Osteoblast (primary cell): ENCODE measurements at regions not wholly inside any gene's neighbourhood (a gene's known extent, or its start where the extent isn't known, plus 50 kb on each side); places are given as distances from the start of the nearest gene placed in this dataset.

Experiments used
- DNase-seq: peaks from one replicate; pipeline ENCODE4 v3.0.0; 2011; ENCODE audit warnings: low spot score, mixed read lengths; ENCODE audit not compliant: insufficient read length; ENCODE audit errors: missing footprints
- H2AFZ ChIP-seq: 2 replicates; pipeline ENCODE4 v1.6.0; 2011; ENCODE audit warnings: mild to moderate bottlenecking, low read length
- H3K27ac ChIP-seq: 2 replicates; pipeline ENCODE4 v1.5.1; 2011; ENCODE audit warnings: mild to moderate bottlenecking, low read depth, low read length, moderate library complexity
- H3K27me3 ChIP-seq: 2 replicates; pipeline ENCODE4 v1.6.0; 2012; ENCODE audit warnings: mild to moderate bottlenecking, control low read depth, inconsistent platforms, low read length, moderate library complexity; ENCODE audit not compliant: insufficient read depth
- H3K36me3 ChIP-seq: 2 replicates; pipeline ENCODE4 v1.5.1; 2011; ENCODE audit warnings: mild to moderate bottlenecking, low read length, control low read depth, moderate library complexity; ENCODE audit not compliant: insufficient read depth
- H3K4me1 ChIP-seq: 2 replicates; pipeline ENCODE4 v1.5.1; 2011; ENCODE audit warnings: mild to moderate bottlenecking, low read length, control low read depth, moderate library complexity; ENCODE audit not compliant: insufficient read depth
- H3K4me2 ChIP-seq: 2 replicates; pipeline ENCODE4 v1.6.0; 2011; ENCODE audit warnings: mild to moderate bottlenecking, low read length; ENCODE audit not compliant: insufficient read depth
- H3K4me3 ChIP-seq: fragments of 200-600 bp; sonication (generic); 3 replicates; pipeline ENCODE4 v1.5.1; 2012; ENCODE audit warnings: mild to moderate bottlenecking, low read length, inconsistent platforms; ENCODE audit not compliant: insufficient read depth
- H3K79me2 ChIP-seq: 2 replicates; pipeline ENCODE4 v1.6.0; 2012; ENCODE audit warnings: mild to moderate bottlenecking, low read length, control low read depth, inconsistent platforms; ENCODE audit not compliant: insufficient read depth
- H3K9me3 ChIP-seq: 2 replicates; pipeline ENCODE4 v1.5.1; 2011; ENCODE audit warnings: low read depth, low read length, control low read depth
- H4K20me1 ChIP-seq: 2 replicates; pipeline ENCODE4 v1.6.0; 2012; ENCODE audit warnings: mild to moderate bottlenecking, low read length, control low read depth; ENCODE audit not compliant: insufficient read depth
- TF ChIP-seq, protein P1 (sequence below): IDR thresholded peaks from 2 replicates; pipeline ENCODE4 v1.5.1; 2011; ENCODE audit warnings: mild to moderate bottlenecking, low read depth, low read length, moderate library complexity; ENCODE audit errors: extremely low read depth

DNA sequence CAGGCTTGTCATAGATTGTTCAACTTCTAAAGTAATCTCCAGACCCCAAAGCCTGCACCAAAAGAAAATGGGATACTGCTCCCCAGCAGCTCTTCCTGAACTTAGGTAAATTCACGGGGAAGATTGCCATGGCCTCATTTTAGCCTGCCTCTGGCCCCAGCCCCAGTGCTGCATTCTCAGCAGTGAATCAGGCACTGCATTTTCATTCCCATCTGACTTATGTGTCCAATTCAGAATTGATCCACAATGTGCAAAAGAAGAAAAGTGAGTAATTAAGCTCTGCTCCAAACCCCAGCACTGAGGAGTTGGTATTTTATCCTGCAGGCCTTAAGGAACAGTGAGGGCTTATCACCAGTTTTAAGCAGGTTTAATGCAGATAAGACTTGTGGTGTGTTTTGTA is 176.4 kb downstream of the KCTD12 start:
- H3K9me3 ChIP-seq = no peaks in the 10 kb centered on the region
- peaks cover 36% of the 10 kb centered on the region for H3K4me1 ChIP-seq
- no peaks in the 10 kb centered on the region for H3K27me3 ChIP-seq
- no peak overlapping the region for H2AFZ ChIP-seq
- H3K36me3 ChIP-seq = no peaks in the 10 kb centered on the region
- H4K20me1 ChIP-seq = no peaks in the 10 kb centered on the region
- H3K4me3 ChIP-seq = no peak overlapping the region
- H3K4me2 ChIP-seq = no peak overlapping the region
- H3K27ac ChIP-seq = no peak overlapping the region
- no peak for DNase-seq
- TF ChIP-seq, protein P1, sequence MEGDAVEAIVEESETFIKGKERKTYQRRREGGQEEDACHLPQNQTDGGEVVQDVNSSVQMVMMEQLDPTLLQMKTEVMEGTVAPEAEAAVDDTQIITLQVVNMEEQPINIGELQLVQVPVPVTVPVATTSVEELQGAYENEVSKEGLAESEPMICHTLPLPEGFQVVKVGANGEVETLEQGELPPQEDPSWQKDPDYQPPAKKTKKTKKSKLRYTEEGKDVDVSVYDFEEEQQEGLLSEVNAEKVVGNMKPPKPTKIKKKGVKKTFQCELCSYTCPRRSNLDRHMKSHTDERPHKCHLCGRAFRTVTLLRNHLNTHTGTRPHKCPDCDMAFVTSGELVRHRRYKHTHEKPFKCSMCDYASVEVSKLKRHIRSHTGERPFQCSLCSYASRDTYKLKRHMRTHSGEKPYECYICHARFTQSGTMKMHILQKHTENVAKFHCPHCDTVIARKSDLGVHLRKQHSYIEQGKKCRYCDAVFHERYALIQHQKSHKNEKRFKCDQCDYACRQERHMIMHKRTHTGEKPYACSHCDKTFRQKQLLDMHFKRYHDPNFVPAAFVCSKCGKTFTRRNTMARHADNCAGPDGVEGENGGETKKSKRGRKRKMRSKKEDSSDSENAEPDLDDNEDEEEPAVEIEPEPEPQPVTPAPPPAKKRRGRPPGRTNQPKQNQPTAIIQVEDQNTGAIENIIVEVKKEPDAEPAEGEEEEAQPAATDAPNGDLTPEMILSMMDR = no peak
- H3K79me2 ChIP-seq = no peaks in the 10 kb centered on the region

DNA sequence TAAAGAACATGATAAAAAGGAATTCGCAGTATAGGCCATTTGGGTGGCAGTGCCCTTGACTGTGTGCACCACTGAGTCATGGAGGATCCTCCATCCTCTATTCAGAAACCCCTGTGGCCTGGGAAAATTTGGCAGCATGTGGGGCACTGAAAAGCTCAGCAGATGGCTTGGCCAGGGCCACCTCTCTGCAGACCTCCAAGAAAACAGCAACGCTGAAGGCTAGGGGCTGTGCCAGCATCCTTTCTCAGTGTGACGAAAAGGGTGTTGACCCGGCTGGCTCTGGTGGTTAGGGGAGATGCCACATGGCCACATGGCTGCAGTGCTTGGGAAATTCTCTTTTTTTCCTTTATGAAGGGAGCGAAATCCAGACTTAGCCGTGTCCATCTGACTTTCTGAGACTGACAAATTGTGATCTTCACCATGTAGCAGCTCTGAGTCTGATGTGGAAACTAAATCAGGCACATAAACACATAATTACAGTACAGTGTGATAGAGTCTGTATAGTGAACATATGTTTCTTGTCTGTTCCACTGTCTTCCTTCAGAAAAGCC is 178.0 kb downstream of the KCTD12 start:
- no peak for DNase-seq
- TF ChIP-seq, protein P1 = no peak
- H3K4me1 ChIP-seq = peaks cover 36% of the 10 kb centered on the region

DNA sequence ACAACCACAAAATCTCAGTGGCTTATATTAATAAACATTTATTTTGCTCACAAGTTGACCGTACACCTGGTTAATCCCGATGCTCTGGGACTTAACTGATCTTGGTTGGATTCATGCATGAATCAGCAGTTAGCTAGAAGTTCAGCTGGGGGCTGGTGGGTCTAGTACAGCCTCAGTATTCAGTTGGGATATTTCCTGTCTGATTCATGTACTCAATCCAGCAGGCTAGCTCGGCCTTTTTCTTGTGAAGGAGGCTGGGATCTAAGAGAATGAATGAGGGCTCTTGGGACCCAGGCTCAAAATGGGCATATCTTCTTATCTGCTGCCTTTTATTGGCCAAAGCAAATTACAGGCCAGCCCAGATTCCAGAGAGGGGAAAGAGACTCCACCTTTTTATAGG is 178.8 kb downstream of the KCTD12 start:
- H2AFZ ChIP-seq = no peak overlapping the region

More for the DNA sequence above, 178.0 kb downstream of the KCTD12 start:
- no peak overlapping the region for H3K27ac ChIP-seq
- H3K36me3 ChIP-seq = no peaks in the 10 kb centered on the region
- no peaks in the 10 kb centered on the region for H4K20me1 ChIP-seq
- H3K79me2 ChIP-seq = no peaks in the 10 kb centered on the region
- no peaks in the 10 kb centered on the region for H3K27me3 ChIP-seq
- no peak overlapping the region for H3K4me3 ChIP-seq
- peak overlapping the region; percentile 63 for H2AFZ ChIP-seq
- H3K9me3 ChIP-seq = no peaks in the 10 kb centered on the region
- no peak overlapping the region for H3K4me2 ChIP-seq

DNA sequence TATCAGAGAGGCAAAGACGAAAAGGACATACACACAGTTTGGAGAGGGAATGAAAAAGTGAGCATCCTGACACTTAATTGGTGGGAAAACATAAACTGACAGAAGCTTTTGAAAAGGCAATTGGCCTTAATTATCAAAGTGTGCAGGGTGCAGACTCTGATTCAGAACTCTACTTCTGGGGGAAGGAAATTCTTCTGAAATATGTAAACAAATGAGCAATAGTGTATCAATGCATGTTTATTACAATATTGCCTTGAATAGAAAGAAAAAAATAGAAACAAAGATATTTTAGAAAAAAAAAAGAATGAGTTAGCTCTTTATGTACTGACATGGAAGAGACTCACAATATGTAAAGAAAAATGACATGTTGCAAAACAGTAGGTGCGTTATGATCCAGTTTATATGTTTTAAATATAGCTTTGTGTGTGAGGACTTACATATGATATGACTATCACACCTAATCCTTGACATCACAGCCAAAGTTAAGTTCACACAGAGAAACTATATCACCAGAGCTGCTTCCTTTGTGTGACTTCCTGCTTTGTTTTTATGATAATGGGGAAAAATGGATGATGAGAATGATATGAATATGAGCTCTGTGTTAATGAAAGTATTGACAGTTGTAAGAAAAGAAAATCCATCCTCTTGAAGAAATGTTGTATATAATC is 182.4 kb downstream of the KCTD12 start:
- Histone ChIP-seq H4K20me1 (no peaks in the 10 kb centered on the region), H3K79me2 (no peaks in the 10 kb centered on the region), H3K4me1 (peaks cover 9% of the 10 kb centered on the region), H3K4me2 (no peak overlapping the region), H3K27ac (no peak overlapping the region), H2AFZ (no peak overlapping the region), H3K27me3 (no peaks in the 10 kb centered on the region), H3K9me3 (no peaks in the 10 kb centered on the region), H3K36me3 (no peaks in the 10 kb centered on the region), H3K4me3 (no peak overlapping the region)
- TF ChIP-seq, protein P1 = no peak
- peak; percentile 51 for DNase-seq

More for the DNA sequence above, 178.8 kb downstream of the KCTD12 start:
- Histone ChIP-seq H3K27me3 (no peaks in the 10 kb centered on the region), H3K4me3 (no peak overlapping the region), H4K20me1 (no peaks in the 10 kb centered on the region), H3K79me2 (no peaks in the 10 kb centered on the region), H3K9me3 (no peaks in the 10 kb centered on the region), H3K4me2 (no peak overlapping the region), H3K36me3 (no peaks in the 10 kb centered on the region), H3K4me1 (peaks cover 33% of the 10 kb centered on the region), H3K27ac (no peak overlapping the region)
- TF ChIP-seq, protein P1 = no peak
- DNase-seq = no peak
